Bronchial epithelial cell (primary cell): ENCODE measurements at regions not wholly inside any gene's neighbourhood (a gene's known extent, or its start where the extent isn't known, plus 50 kb on each side); places are given as distances from the start of the nearest gene placed in this dataset.
A peak's percentile ranks its signal among the peaks of the same experiment; 100 is the strongest.

Experiments used
- DNase-seq: peaks from one replicate; pipeline ENCODE4 v3.0.0-alpha.2; 2010; ENCODE audit warnings: low read depth
- FAIRE-seq: peaks from 2 replicates; lab custom pipeline; 2011; peaks lifted over from hg19 to GRCh38; lab: Jason Lieb, UNC
- H3K27me3 ChIP-seq: 2 replicates; pipeline ENCODE4 v1.5.1; 2011; ENCODE audit warnings: low read length; ENCODE audit not compliant: control insufficient read depth, insufficient read depth
- H3K36me3 ChIP-seq: 2 replicates; pipeline ENCODE4 v1.5.1; 2011; ENCODE audit warnings: low read length; ENCODE audit not compliant: control insufficient read depth, insufficient read depth
- H3K4me3 ChIP-seq: 2 replicates; pipeline ENCODE4 v1.5.1; 2011; ENCODE audit warnings: mild to moderate bottlenecking, low read depth, low read length, control low read depth
- TF ChIP-seq, protein P1 (sequence below): IDR thresholded peaks from 2 replicates; pipeline ENCODE4 v1.5.1; 2011; ENCODE audit warnings: mild to moderate bottlenecking, moderate library complexity, low read length, control low read depth, inconsistent platforms; ENCODE audit not compliant: insufficient read depth, severe bottlenecking

DNA sequence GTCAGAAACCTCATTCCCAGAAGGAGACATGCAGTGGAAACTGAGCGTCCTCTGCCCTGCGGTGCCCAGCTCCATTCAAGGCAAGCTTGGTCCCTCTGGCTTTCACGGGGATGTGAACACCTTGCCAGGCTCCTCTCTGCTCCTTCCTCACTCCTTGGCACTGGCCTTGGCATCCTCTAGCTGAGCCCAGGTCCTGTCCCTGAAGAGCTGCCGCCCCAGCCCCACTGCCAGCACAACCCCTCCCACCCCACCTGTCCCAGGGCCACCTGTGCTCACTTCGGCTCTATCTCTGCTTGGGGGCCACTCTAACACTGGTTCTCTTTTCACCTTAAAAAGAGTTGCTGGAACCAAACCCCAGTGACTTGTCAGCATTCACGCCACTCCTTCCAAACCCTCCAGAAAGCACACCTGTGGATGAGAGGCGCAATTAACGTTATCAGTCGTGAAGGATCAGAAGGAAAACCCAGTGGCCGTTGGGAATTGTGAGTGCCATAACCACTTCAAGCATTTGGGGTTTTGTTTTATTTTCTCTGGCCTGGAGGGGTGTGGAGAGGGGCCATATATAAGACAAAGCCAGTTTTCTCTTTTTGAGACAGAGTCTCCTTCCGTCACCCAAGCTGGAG, 103.7 kb downstream of the AXIN2 start:
- FAIRE-seq (no peak), DNase-seq (no peak)
- TF ChIP-seq, protein P1, sequence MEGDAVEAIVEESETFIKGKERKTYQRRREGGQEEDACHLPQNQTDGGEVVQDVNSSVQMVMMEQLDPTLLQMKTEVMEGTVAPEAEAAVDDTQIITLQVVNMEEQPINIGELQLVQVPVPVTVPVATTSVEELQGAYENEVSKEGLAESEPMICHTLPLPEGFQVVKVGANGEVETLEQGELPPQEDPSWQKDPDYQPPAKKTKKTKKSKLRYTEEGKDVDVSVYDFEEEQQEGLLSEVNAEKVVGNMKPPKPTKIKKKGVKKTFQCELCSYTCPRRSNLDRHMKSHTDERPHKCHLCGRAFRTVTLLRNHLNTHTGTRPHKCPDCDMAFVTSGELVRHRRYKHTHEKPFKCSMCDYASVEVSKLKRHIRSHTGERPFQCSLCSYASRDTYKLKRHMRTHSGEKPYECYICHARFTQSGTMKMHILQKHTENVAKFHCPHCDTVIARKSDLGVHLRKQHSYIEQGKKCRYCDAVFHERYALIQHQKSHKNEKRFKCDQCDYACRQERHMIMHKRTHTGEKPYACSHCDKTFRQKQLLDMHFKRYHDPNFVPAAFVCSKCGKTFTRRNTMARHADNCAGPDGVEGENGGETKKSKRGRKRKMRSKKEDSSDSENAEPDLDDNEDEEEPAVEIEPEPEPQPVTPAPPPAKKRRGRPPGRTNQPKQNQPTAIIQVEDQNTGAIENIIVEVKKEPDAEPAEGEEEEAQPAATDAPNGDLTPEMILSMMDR = no peak
- Histone ChIP-seq H3K27me3 (no peaks in the 10 kb centered on the region), H3K4me3 (no peak overlapping the region), H3K36me3 (no peaks in the 10 kb centered on the region)

- H3K27me3 ChIP-seq = no peaks in the 10 kb centered on the region
- DNase-seq (no peak), FAIRE-seq (no peak)
- TF ChIP-seq, protein P1 = no peak
- H3K36me3 ChIP-seq = no peaks in the 10 kb centered on the region
- no peak overlapping the region for H3K4me3 ChIP-seq
These were observed 104.3 kb downstream of the AXIN2 start for GRCh38 chr17:65457183-65457582.

GRCh38 chr17:65456368-65457151, 104.9 kb downstream of the AXIN2 start:
- no peak overlapping the region for H3K4me3 ChIP-seq
- H3K27me3 ChIP-seq = no peaks in the 10 kb centered on the region
- no peak for DNase-seq
- FAIRE-seq = peak; percentile 18
- TF ChIP-seq, protein P1 = no peak
- H3K36me3 ChIP-seq = no peaks in the 10 kb centered on the region

DNA sequence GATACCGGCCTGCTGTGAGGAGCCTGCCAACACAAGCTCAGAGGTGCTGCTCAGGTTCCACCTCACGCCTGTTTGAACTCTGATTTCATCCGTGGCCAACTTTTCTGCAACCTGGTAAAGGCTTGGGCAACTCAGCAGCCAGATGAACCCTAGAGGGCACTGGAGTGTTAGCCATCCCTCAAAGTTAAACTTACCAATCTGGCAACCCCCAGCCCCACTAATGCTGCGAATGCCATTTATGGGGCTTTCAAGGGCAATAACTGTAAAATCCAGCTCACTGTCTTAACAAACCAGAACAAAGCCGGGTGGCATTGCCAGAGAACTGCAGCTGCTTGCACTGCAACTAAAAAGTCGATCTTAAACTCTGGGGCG, 105.5 kb downstream of the AXIN2 start:
- FAIRE-seq = no peak
- no peaks in the 10 kb centered on the region for H3K27me3 ChIP-seq
- no peak for DNase-seq
- no peak overlapping the region for H3K4me3 ChIP-seq
- H3K36me3 ChIP-seq = no peaks in the 10 kb centered on the region
- TF ChIP-seq, protein P1 = peak; percentile 23

- TF ChIP-seq, protein P1 = no peak
- Histone ChIP-seq H3K27me3 (no peaks in the 10 kb centered on the region), H3K36me3 (no peaks in the 10 kb centered on the region), H3K4me3 (no peak overlapping the region)
- FAIRE-seq (no peak), DNase-seq (no peak)
These were observed 106.1 kb downstream of the AXIN2 start for GRCh38 chr17:65455154-65455971.
